GM12892 (cell line): ENCODE measurements at regions not wholly inside any gene's neighbourhood (a gene's known extent, or its start where the extent isn't known, plus 50 kb on each side); places are given as distances from the start of the nearest gene placed in this dataset.

ENCODE experiments used
- POLR2A ChIP-seq: IDR thresholded peaks from 2 replicates; pipeline ENCODE4 v1.6.1; 2011; ENCODE audit warnings: low read depth, low read length, control low read depth
- POLR2AphosphoS5 ChIP-seq: IDR thresholded peaks from 2 replicates; pipeline ENCODE4 v1.6.1; 2011; ENCODE audit warnings: low read depth, low read length, control low read depth
- TAF1 ChIP-seq: IDR thresholded peaks from 2 replicates; pipeline ENCODE4 v1.6.1; 2011; ENCODE audit warnings: low read depth, mild to moderate bottlenecking, control low read depth, low read length, borderline replicate concordance

DNA sequence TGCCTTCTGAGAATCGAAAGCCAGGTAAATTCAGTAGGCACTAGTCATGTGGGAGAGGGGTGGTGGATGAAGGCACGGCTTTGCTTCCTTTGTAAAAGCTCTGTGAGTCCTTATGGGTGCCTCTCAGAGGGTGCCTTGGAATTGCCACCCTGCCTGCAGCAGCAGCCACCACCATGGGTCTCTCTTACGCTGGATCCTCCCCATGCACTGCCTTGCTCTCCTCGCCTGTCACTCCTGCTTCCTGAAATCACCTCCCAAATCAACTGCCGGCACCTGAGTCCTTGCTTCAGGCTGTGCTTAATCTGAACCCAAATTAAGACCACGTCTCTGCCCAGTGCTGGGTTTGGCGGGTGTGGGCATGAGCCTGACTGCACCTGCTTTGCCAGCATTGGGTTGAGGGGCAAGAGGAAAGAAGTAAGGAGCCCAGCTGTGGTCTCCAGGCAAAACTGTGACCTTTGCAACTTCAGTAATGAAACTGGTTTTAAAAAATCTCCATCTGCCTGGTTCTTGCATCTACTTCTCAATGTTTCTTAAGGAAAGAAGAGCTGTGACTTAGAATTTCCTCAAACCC is 55.9 kb upstream of the CLMN start:
- TF ChIP-seq POLR2AphosphoS5 (no peak), POLR2A (no peak), TAF1 (no peak)
